Skeletal muscle tissue (tissue), 3 donors: ENCODE measurements at regions not wholly inside any gene's neighbourhood (a gene's known extent, or its start where the extent isn't known, plus 50 kb on each side); places are given as distances from the start of the nearest gene placed in this dataset.

Source experiments
- H3K27ac ChIP-seq: one replicate; pipeline ENCODE4 v1.7.0; 2013; ENCODE audit warnings: mild to moderate bottlenecking, low read depth, low read length, inconsistent platforms
- H3K27me3 ChIP-seq, 3 donors: one replicate each; pipeline ENCODE4 v1.7.0; 2013; ENCODE audit warnings: low read length in 3 of 3; ENCODE audit not compliant: control insufficient read depth in 3 of 3, insufficient read depth in 3 of 3
- H3K36me3 ChIP-seq, 3 donors: one replicate each; pipeline ENCODE4 v1.7.0; 2013; ENCODE audit warnings: low read length in 3 of 3; ENCODE audit not compliant: control insufficient read depth in 3 of 3, insufficient read depth in 3 of 3
- H3K4me1 ChIP-seq, 3 donors: one replicate each; pipeline ENCODE4 v1.7.0; 2013; ENCODE audit warnings: low read length in 3 of 3, mild to moderate bottlenecking in 3 of 3; ENCODE audit not compliant: control insufficient read depth in 3 of 3, insufficient read depth in 3 of 3
- H3K4me3 ChIP-seq, 3 donors: one replicate each; pipeline ENCODE4 v1.7.0; 2013; ENCODE audit warnings: low read length in 3 of 3
- H3K9ac ChIP-seq, 3 donors: one replicate each; pipeline ENCODE4 v1.7.0; 2013; ENCODE audit warnings: low read length in 3 of 3, mild to moderate bottlenecking in 3 of 3, moderate library complexity in 2 of 3, low read depth in 1 of 3
- H3K9me3 ChIP-seq, 3 donors: one replicate each; pipeline ENCODE4 v1.7.0; 2013; ENCODE audit warnings: low read length in 3 of 3; ENCODE audit not compliant: control insufficient read depth in 3 of 3
- donor health status: Osteomylitis.

- Histone ChIP-seq H3K4me1 (peaks cover 0 to 5% (median 0%) of the 10 kb centered on the region in 3 donors), H3K27ac (no peak overlapping the region), H3K9me3 (peaks cover 0 to 3% (median 0%) of the 10 kb centered on the region in 3 donors), H3K4me3 (no peak overlapping the region), H3K36me3 (no peaks in the 10 kb centered on the region), H3K9ac (no peak overlapping the region), H3K27me3 (peaks cover 35 to 45% (median 42%) of the 10 kb centered on the region in 3 donors)
Observed at GRCh38 chr6:166861304-166861703, 95.0 kb downstream of the RNASET2 start.

- no peaks in the 10 kb centered on the region for H3K36me3 ChIP-seq
- peaks cover 0 to 5% (median 0%) of the 10 kb centered on the region in 3 donors for H3K4me1 ChIP-seq
- H3K27ac ChIP-seq: no peak overlapping the region
- no peak overlapping the region for H3K4me3 ChIP-seq
- H3K9me3 ChIP-seq: peaks cover 0 to 3% (median 0%) of the 10 kb centered on the region in 3 donors
- H3K27me3 ChIP-seq: peaks cover 35 to 45% (median 42%) of the 10 kb centered on the region in 3 donors
- H3K9ac ChIP-seq: no peak overlapping the region
Observed at GRCh38 chr6:166860392-166860791, 96.0 kb downstream of the RNASET2 start.

- H3K27me3 ChIP-seq: peaks cover 16 to 21% (median 20%) of the 10 kb centered on the region in 3 donors
- no peak overlapping the region for H3K27ac ChIP-seq
- no peaks in the 10 kb centered on the region for H3K4me1 ChIP-seq
- H3K4me3 ChIP-seq: no peak overlapping the region
- H3K9me3 ChIP-seq: peaks cover 0 to 3% (median 0%) of the 10 kb centered on the region in 3 donors
- H3K36me3 ChIP-seq: no peaks in the 10 kb centered on the region
- H3K9ac ChIP-seq: no peak overlapping the region
Observed at GRCh38 chr6:166855416-166855815, 100.9 kb downstream of the RNASET2 start.

- H3K9me3 ChIP-seq: peaks cover 0 to 3% (median 0%) of the 10 kb centered on the region in 3 donors
- H3K4me3 ChIP-seq: no peak overlapping the region
- peaks cover 5 to 18% (median 12%) of the 10 kb centered on the region in 3 donors for H3K27me3 ChIP-seq
- no peaks in the 10 kb centered on the region for H3K4me1 ChIP-seq
- no peak overlapping the region for H3K9ac ChIP-seq
- no peaks in the 10 kb centered on the region for H3K36me3 ChIP-seq
- H3K27ac ChIP-seq: no peak overlapping the region
Observed at GRCh38 chr6:166853371-166854325, 102.7 kb downstream of the RNASET2 start.

- Histone ChIP-seq H3K4me3 (no peak overlapping the region), H3K27me3 (peaks cover 0 to 11% (median 3%) of the 10 kb centered on the region in 3 donors), H3K27ac (no peak overlapping the region), H3K36me3 (no peaks in the 10 kb centered on the region), H3K9me3 (no peaks in the 10 kb centered on the region), H3K4me1 (no peaks in the 10 kb centered on the region), H3K9ac (no peak overlapping the region)
Observed at GRCh38 chr6:166852451-166852975, 103.8 kb downstream of the RNASET2 start.

- no peak overlapping the region for H3K9ac ChIP-seq
- H3K27ac ChIP-seq: no peak overlapping the region
- no peaks in the 10 kb centered on the region for H3K9me3 ChIP-seq
- H3K4me3 ChIP-seq: no peak overlapping the region
- no peaks in the 10 kb centered on the region for H3K4me1 ChIP-seq
- peaks cover 0 to 9% (median 3%) of the 10 kb centered on the region in 3 donors for H3K27me3 ChIP-seq
- H3K36me3 ChIP-seq: no peaks in the 10 kb centered on the region
Observed at GRCh38 chr6:166851911-166852310, 104.4 kb downstream of the RNASET2 start.

GRCh38 chr6:166851426-166851825 lies 104.9 kb downstream of the RNASET2 start:
- Histone ChIP-seq H3K27ac (no peak overlapping the region), H3K4me3 (no peak overlapping the region), H3K9me3 (no peaks in the 10 kb centered on the region), H3K4me1 (no peaks in the 10 kb centered on the region), H3K27me3 (peaks cover 0 to 9% (median 3%) of the 10 kb centered on the region in 3 donors), H3K9ac (no peak overlapping the region), H3K36me3 (no peaks in the 10 kb centered on the region)

- Histone ChIP-seq H3K36me3 (no peaks in the 10 kb centered on the region), H3K4me1 (no peaks in the 10 kb centered on the region), H3K9ac (no peak overlapping the region), H3K27me3 (peaks cover 0 to 9% (median 3%) of the 10 kb centered on the region in 3 donors), H3K27ac (no peak overlapping the region), H3K9me3 (no peaks in the 10 kb centered on the region), H3K4me3 (no peak overlapping the region)
Observed at GRCh38 chr6:166850677-166851076, 105.7 kb downstream of the RNASET2 start.

GRCh38 chr6:166849749-166850183 lies 106.6 kb downstream of the RNASET2 start:
- Histone ChIP-seq H3K27ac (no peak overlapping the region), H3K4me3 (no peak overlapping the region), H3K9ac (no peak overlapping the region), H3K27me3 (peaks cover 0 to 9% (median 3%) of the 10 kb centered on the region in 3 donors), H3K9me3 (no peaks in the 10 kb centered on the region), H3K4me1 (no peaks in the 10 kb centered on the region), H3K36me3 (no peaks in the 10 kb centered on the region)
